Uterus (tissue), 3 donors: ENCODE measurements at regions not wholly inside any gene's neighbourhood (a gene's known extent, or its start where the extent isn't known, plus 50 kb on each side); places are given as distances from the start of the nearest gene placed in this dataset.
"Not testable (repeated sequence)": the region's sequence is repeated elsewhere in the genome, so short reads cannot be mapped to it uniquely, and the experiment has no call there.

ENCODE experiments used
- DNase-seq, 2 donors: peaks; one replicate each; pipeline ENCODE4 v3.0.0-alpha.2; 2019 to 2020
- H3K27ac ChIP-seq, 2 donors: fragments of 200-600 bp; sonication (generic); 1 replicate in 1 of 2; 2 replicates in 1 of 2; pipeline ENCODE4 v1.5.1; 2016 to 2018
- H3K27me3 ChIP-seq, 2 donors: fragments of 200-600 bp; sonication (generic); one replicate each; pipeline ENCODE4 v1.5.1; 2018 to 2019; ENCODE audit warnings: control low read depth in 1 of 2
- H3K36me3 ChIP-seq, 2 donors: fragments of 200-600 bp; sonication (generic); one replicate each; pipeline ENCODE4 v1.5.1; 2019; ENCODE audit warnings: control low read depth in 1 of 2
- H3K4me1 ChIP-seq, 2 donors: fragments of 200-600 bp; sonication (generic); one replicate each; pipeline ENCODE4 v1.5.1; 2018 to 2019; ENCODE audit warnings: control low read depth in 1 of 2
- H3K4me3 ChIP-seq, 2 donors: fragments of 200-600 bp; sonication (generic); 1 replicate in 1 of 2; 2 replicates in 1 of 2; pipeline ENCODE4 v1.5.1; 2018 to 2019; ENCODE audit warnings: mild to moderate bottlenecking in 1 of 2
- H3K9me3 ChIP-seq, 2 donors: fragments of 200-600 bp; sonication (generic); one replicate each; pipeline ENCODE4 v1.5.1; 2019; ENCODE audit warnings: control low read depth in 1 of 2
- CTCF ChIP-seq, 4 experiments: fragments of 200-600 bp in 2 of 4; fragments of 450-650 bp in 2 of 4; sonication (generic) in 2 of 4; IDR thresholded peaks; one replicate each; pipeline ENCODE4 v1.5.1; 2016 to 2019; ENCODE audit warnings: antibody characterized with exemption in 4 of 4, mild to moderate bottlenecking in 2 of 4, moderate library complexity in 1 of 4
- POLR2A ChIP-seq, 2 donors: fragments of 450-650 bp; IDR thresholded peaks; one replicate each; pipeline ENCODE4 v1.6.1; 2016; ENCODE audit warnings: antibody characterized with exemption in 2 of 2, mild to moderate bottlenecking in 1 of 2, moderate library complexity in 1 of 2
- intact Hi-C: fragments of 100-400 bp; cut with DNase I; formaldehyde crosslinking; loops from one replicate; pipeline ENCODE4 v1.15.1; 2023; ENCODE audit warnings: low total_unique reads
- donor health status: DM: yes; HTN: yes; CAD: no.

GRCh38 chr9:124125651-124125977, 114.0 kb downstream of the LHX2 start:
- Histone ChIP-seq H3K27ac (no peak overlapping the region), H3K36me3 (no peaks in the 10 kb centered on the region), H3K9me3 (no peaks in the 10 kb centered on the region), H3K4me3 (no peak overlapping the region), H3K4me1 (no peaks in the 10 kb centered on the region), H3K27me3 (no peaks in the 10 kb centered on the region)
- intact Hi-C loops = loop anchor here (10.0 kb wide), 1 partner anchor 199 kb away; no protein-coding TSS in a partner anchor
- no peak for DNase-seq
- TF ChIP-seq CTCF (IDR thresholded peaks at IDR 0.05) (no peak), POLR2A (IDR thresholded peaks at IDR 0.05) (no peak)

- peak; percentile 87 to 92 (median 89) for TF ChIP-seq CTCF (IDR thresholded peaks at IDR 0.05)
- TF ChIP-seq POLR2A (IDR thresholded peaks at IDR 0.05) = no peak
- no peaks in the 10 kb centered on the region for H3K27me3 ChIP-seq
- H3K4me1 ChIP-seq = no peaks in the 10 kb centered on the region
- no peak overlapping the region for H3K27ac ChIP-seq
- no peak overlapping the region for H3K4me3 ChIP-seq
- peak; percentile 58 to 67 for DNase-seq
- intact Hi-C loops = loop anchor here (10.0 kb wide), 1 partner anchor 198 kb away; no protein-coding TSS in a partner anchor
- H3K9me3 ChIP-seq = no peaks in the 10 kb centered on the region
- no peaks in the 10 kb centered on the region for H3K36me3 ChIP-seq
Observed at GRCh38 chr9:124126648-124127646, 115.4 kb downstream of the LHX2 start.

- Histone ChIP-seq H3K27ac (no peak overlapping the region), H3K27me3 (no peaks in the 10 kb centered on the region), H3K9me3 (no peaks in the 10 kb centered on the region), H3K36me3 (no peaks in the 10 kb centered on the region), H3K4me1 (no peaks in the 10 kb centered on the region), H3K4me3 (no peak overlapping the region)
- intact Hi-C loops = loop anchor here (10.0 kb wide), 1 partner anchor 196 kb away; no protein-coding TSS in a partner anchor
- no peak for TF ChIP-seq CTCF (IDR thresholded peaks at IDR 0.05)
- TF ChIP-seq POLR2A (IDR thresholded peaks at IDR 0.05) = no peak
- DNase-seq = no peak
Observed at GRCh38 chr9:124128568-124129166, 117.1 kb downstream of the LHX2 start.

- TF ChIP-seq POLR2A (IDR thresholded peaks at IDR 0.05) = no peak
- no peak for TF ChIP-seq CTCF (IDR thresholded peaks at IDR 0.05)
- Histone ChIP-seq H3K36me3 (no peaks in the 10 kb centered on the region), H3K9me3 (no peaks in the 10 kb centered on the region), H3K27me3 (no peaks in the 10 kb centered on the region), H3K27ac (no peak overlapping the region), H3K4me3 (no peak overlapping the region), H3K4me1 (no peaks in the 10 kb centered on the region)
- intact Hi-C loops = no loop called here
- DNase-seq = no peak
Observed at GRCh38 chr9:124130277-124131075, 118.9 kb downstream of the LHX2 start.

- H3K4me3 ChIP-seq, H3K4me1 ChIP-seq, H3K36me3 ChIP-seq, DNase-seq, H3K27ac ChIP-seq, H3K9me3 ChIP-seq, intact Hi-C loops, H3K27me3 ChIP-seq: not testable (repeated sequence)
Observed at GRCh38 chr9:124131518-124131917, 120.0 kb downstream of the LHX2 start.
